PC-9 (cell line): ENCODE measurements at regions not wholly inside any gene's neighbourhood (a gene's known extent, or its start where the extent isn't known, plus 50 kb on each side); places are given as distances from the start of the nearest gene placed in this dataset.

Experiments used
- BruUV-seq: library from RNA; stranded (reverse); fragments of 400-500 nt; replicated peaks from 2 replicates; lab custom pipeline; 2021; lab: Mats Ljungman, UMichigan
- CTCF ChIA-PET: fragments of 300-600 bp; sonication (Branson Sonifier 250); formaldehyde crosslinking; loops from one replicate; lab custom pipeline; 2022; ENCODE audit warnings: antibody characterized with exemption; lab: Charles Lee
- POLR2A ChIA-PET: fragments of 300-600 bp; sonication (Branson Sonifier 250); formaldehyde crosslinking; loops from one replicate; lab custom pipeline; 2022; ENCODE audit warnings: antibody characterized with exemption; ENCODE audit not compliant: unreplicated experiment; lab: Charles Lee
- DNase-seq, 2 experiments: peaks; one replicate each; pipeline versions ENCODE4 v3.0.0 to v3.0.0-alpha.2; 2015 to 2022; ENCODE audit warnings: mixed read lengths in 1 of 2
- H2AFZ ChIP-seq: fragments of 200-600 bp; sonication (generic); 2 replicates; pipeline ENCODE4 v1.8.1; 2017; ENCODE audit warnings: antibody characterized with exemption
- H3F3A ChIP-seq: fragments of 200-600 bp; sonication (generic); 2 replicates; pipeline ENCODE4 v1.8.1; 2017; ENCODE audit warnings: antibody characterized with exemption, mild to moderate bottlenecking, low read depth; ENCODE audit not compliant: insufficient read depth
- H3K27ac ChIP-seq: fragments of 200-600 bp; sonication (generic); 2 replicates; pipeline ENCODE4 v1.6.1; 2016; ENCODE audit warnings: mixed run types
- H3K27me3 ChIP-seq: fragments of 200-600 bp; sonication (generic); 2 replicates; pipeline ENCODE4 v1.6.1; 2016; ENCODE audit warnings: low read depth, mixed run types; ENCODE audit not compliant: insufficient read depth
- H3K36me3 ChIP-seq: fragments of 200-600 bp; sonication (generic); 2 replicates; pipeline ENCODE4 v1.6.1; 2016; ENCODE audit warnings: low read depth, mixed run types
- H3K4me1 ChIP-seq: fragments of 200-600 bp; sonication (generic); replicated peaks from 2 replicates; pipeline ENCODE4 v1.6.1; 2016; ENCODE audit warnings: mixed run types; ENCODE audit not compliant: insufficient read depth
- H3K4me2 ChIP-seq: fragments of 200-600 bp; sonication (generic); 2 replicates; pipeline ENCODE4 v1.6.1; 2017; ENCODE audit warnings: mixed run types
- H3K4me3 ChIP-seq: fragments of 200-600 bp; sonication (generic); 2 replicates; pipeline ENCODE4 v1.6.1; 2016; ENCODE audit warnings: mixed run types
- H3K79me2 ChIP-seq: fragments of 200-600 bp; sonication (generic); 2 replicates; pipeline ENCODE4 v1.6.1; 2017; ENCODE audit warnings: low read depth, mixed run types
- H3K9me2 ChIP-seq: fragments of 200-600 bp; sonication (generic); 2 replicates; pipeline ENCODE4 v1.8.1; 2017; ENCODE audit warnings: mild to moderate bottlenecking; ENCODE audit not compliant: insufficient read depth
- H3K9me3 ChIP-seq: fragments of 200-600 bp; sonication (generic); 2 replicates; pipeline ENCODE4 v1.8.1; 2016; ENCODE audit warnings: low read depth; ENCODE audit not compliant: insufficient read depth
- H4K20me1 ChIP-seq: fragments of 200-600 bp; sonication (generic); 2 replicates; pipeline ENCODE4 v1.8.1; 2017; ENCODE audit not compliant: insufficient read depth
- EZH2 ChIP-seq: fragments of 200-600 bp; sonication (generic); IDR thresholded peaks from 2 replicates; pipeline ENCODE4 v1.8.0; 2017; ENCODE audit warnings: antibody characterized with exemption, low read depth
- intact Hi-C: fragments of 100-400 bp; cut with micrococcal nuclease; formaldehyde crosslinking; loops from one replicate; pipeline ENCODE4 v1.10.0; 2022; ENCODE audit not compliant: unreplicated experiment
- TF ChIP-seq, protein P1 (sequence below): fragments of 200-600 bp; sonication (generic); conservative IDR thresholded peaks from 2 replicates; pipeline ENCODE4 v1.6.1; 2017; ENCODE audit warnings: mixed run types, antibody characterized with exemption, mild to moderate bottlenecking, moderate library complexity

- TF ChIP-seq EZH2: no peak
- TF ChIP-seq, protein P1, sequence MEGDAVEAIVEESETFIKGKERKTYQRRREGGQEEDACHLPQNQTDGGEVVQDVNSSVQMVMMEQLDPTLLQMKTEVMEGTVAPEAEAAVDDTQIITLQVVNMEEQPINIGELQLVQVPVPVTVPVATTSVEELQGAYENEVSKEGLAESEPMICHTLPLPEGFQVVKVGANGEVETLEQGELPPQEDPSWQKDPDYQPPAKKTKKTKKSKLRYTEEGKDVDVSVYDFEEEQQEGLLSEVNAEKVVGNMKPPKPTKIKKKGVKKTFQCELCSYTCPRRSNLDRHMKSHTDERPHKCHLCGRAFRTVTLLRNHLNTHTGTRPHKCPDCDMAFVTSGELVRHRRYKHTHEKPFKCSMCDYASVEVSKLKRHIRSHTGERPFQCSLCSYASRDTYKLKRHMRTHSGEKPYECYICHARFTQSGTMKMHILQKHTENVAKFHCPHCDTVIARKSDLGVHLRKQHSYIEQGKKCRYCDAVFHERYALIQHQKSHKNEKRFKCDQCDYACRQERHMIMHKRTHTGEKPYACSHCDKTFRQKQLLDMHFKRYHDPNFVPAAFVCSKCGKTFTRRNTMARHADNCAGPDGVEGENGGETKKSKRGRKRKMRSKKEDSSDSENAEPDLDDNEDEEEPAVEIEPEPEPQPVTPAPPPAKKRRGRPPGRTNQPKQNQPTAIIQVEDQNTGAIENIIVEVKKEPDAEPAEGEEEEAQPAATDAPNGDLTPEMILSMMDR: no peak
- ChIA-PET POLR2A (no interaction called here), CTCF (no interaction called here)
- intact Hi-C loops: no loop called here
- no peaks in the 10 kb centered on the region for H3K9me2 ChIP-seq
- no peak for DNase-seq
- H3F3A ChIP-seq: no peaks in the 10 kb centered on the region
- no peaks in the 10 kb centered on the region for H4K20me1 ChIP-seq
- no peak overlapping the region for H3K27ac ChIP-seq
- no peaks in the 10 kb centered on the region for H3K79me2 ChIP-seq
- H3K4me3 ChIP-seq: no peak overlapping the region
- H3K9me3 ChIP-seq: no peaks in the 10 kb centered on the region
- peaks cover 8% of the 10 kb centered on the region; the same call in 1 of the 2 replicates for H3K4me1 ChIP-seq
- no peak overlapping the region for H3K4me2 ChIP-seq
- BruUV-seq: no TSS peak
- no peak overlapping the region for H2AFZ ChIP-seq
- no peaks in the 10 kb centered on the region for H3K36me3 ChIP-seq
- no peaks in the 10 kb centered on the region for H3K27me3 ChIP-seq
These were observed 134.1 kb upstream of the FAT1 start for GRCh38 chr4:186857793-186858192.

GRCh38 chr4:186858355-186858754, 134.7 kb upstream of the FAT1 start:
- CTCF ChIA-PET: no interaction called here

GRCh38 chr4:186859420-186859819, 135.8 kb upstream of the FAT1 start:
- no peak overlapping the region for H3K27ac ChIP-seq
- H3F3A ChIP-seq: no peaks in the 10 kb centered on the region
- H3K27me3 ChIP-seq: no peaks in the 10 kb centered on the region
- no peaks in the 10 kb centered on the region for H4K20me1 ChIP-seq
- H3K9me2 ChIP-seq: no peaks in the 10 kb centered on the region
- H3K4me2 ChIP-seq: no peak overlapping the region
- H2AFZ ChIP-seq: no peak overlapping the region
- no peaks in the 10 kb centered on the region for H3K9me3 ChIP-seq
- BruUV-seq: no TSS peak
- ChIA-PET POLR2A (no interaction called here), CTCF (no interaction called here)
- no peak for TF ChIP-seq EZH2
- TF ChIP-seq, protein P1: no peak
- no peaks in the 10 kb centered on the region for H3K79me2 ChIP-seq
- DNase-seq: no peak
- H3K4me3 ChIP-seq: no peak overlapping the region
- peaks cover 8% of the 10 kb centered on the region; the same call in 1 of the 2 replicates for H3K4me1 ChIP-seq
- intact Hi-C loops: no loop called here
- no peaks in the 10 kb centered on the region for H3K36me3 ChIP-seq

More at GRCh38 chr4:186858355-186858754, 134.7 kb upstream of the FAT1 start:
- Histone ChIP-seq H3K36me3 (no peaks in the 10 kb centered on the region), H3F3A (no peaks in the 10 kb centered on the region), H3K27ac (no peak overlapping the region), H2AFZ (no peak overlapping the region), H3K79me2 (no peaks in the 10 kb centered on the region), H4K20me1 (no peaks in the 10 kb centered on the region), H3K9me2 (no peaks in the 10 kb centered on the region), H3K4me1 (peaks cover 8% of the 10 kb centered on the region; the same call in 1 of the 2 replicates), H3K27me3 (no peaks in the 10 kb centered on the region), H3K4me3 (no peak overlapping the region), H3K9me3 (no peaks in the 10 kb centered on the region), H3K4me2 (no peak overlapping the region)
- POLR2A ChIA-PET: no interaction called here
- no TSS peak for BruUV-seq
- intact Hi-C loops: no loop called here
- DNase-seq: no peak
- TF ChIP-seq EZH2: no peak
- TF ChIP-seq, protein P1: no peak
